ENCODE measurements at regions not wholly inside any gene's neighbourhood (a gene's known extent, or its start where the extent isn't known, plus 50 kb on each side); places are given as distances from the start of the nearest gene placed in this dataset.

DNA sequence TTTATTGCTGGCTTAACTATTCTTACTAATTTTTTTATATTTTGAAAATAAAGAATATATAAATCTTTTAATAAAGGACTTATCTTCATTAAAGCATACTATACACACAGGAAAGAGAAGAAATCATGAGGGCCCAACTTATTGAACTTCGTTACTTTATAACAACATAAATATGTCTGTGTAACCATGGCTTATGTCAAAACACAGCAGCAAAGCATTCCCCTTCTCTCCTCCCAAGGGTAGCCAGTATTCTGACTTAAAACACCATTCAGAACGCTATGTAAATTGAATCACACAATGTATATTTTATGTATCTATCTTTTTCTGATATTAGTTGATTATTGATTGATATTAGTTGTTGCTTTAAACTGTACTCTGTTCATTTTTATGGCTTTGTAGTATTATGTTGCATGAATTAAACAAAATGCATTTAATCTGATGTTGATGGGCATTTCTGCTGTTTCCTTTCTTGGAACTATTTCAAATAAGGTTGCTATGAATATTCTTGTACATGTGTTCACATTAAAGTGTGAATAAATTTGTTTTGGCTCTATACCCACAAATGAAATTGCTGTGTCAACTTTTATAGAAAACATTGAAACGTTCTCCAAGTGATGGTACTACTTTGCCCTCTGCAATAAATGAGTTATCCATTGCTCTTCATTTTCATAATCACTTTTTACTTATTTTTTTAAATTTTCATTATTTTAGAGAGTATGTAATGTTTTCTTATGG, 188.7 kb downstream of the RND3 start:
- no peaks in the 10 kb centered on the region for H3K4me1 ChIP-seq (ENCODE audit: control insufficient read depth, insufficient read depth, low read length)
- DNase-seq, result no peak
- no peak overlapping the region for H3K27ac ChIP-seq (ENCODE audit: low read length)
- no peaks in the 10 kb centered on the region for H3K36me3 ChIP-seq (ENCODE audit: control insufficient read depth, insufficient read depth, low read length)
- Mint-ChIP-seq H3K4me1 (no peaks in the 10 kb centered on the region), H3K4me3 (no peak overlapping the region), H3K36me3 (no peaks in the 10 kb centered on the region), H3K27ac (no peak overlapping the region), H3K9me3 (peaks cover 9 to 15% of the 10 kb centered on the region in 2 donors), H3K27me3 (ENCODE audit: low read depth in 2 of 2) (no peaks in the 10 kb centered on the region)
- H3K4me3 ChIP-seq (ENCODE audit: low read length), result no peak overlapping the region
- ATAC-seq, result no peak
- no peaks in the 10 kb centered on the region for H3K27me3 ChIP-seq (ENCODE audit: control insufficient read depth, insufficient read depth, low read length)
- TF ChIP-seq, protein P1, sequence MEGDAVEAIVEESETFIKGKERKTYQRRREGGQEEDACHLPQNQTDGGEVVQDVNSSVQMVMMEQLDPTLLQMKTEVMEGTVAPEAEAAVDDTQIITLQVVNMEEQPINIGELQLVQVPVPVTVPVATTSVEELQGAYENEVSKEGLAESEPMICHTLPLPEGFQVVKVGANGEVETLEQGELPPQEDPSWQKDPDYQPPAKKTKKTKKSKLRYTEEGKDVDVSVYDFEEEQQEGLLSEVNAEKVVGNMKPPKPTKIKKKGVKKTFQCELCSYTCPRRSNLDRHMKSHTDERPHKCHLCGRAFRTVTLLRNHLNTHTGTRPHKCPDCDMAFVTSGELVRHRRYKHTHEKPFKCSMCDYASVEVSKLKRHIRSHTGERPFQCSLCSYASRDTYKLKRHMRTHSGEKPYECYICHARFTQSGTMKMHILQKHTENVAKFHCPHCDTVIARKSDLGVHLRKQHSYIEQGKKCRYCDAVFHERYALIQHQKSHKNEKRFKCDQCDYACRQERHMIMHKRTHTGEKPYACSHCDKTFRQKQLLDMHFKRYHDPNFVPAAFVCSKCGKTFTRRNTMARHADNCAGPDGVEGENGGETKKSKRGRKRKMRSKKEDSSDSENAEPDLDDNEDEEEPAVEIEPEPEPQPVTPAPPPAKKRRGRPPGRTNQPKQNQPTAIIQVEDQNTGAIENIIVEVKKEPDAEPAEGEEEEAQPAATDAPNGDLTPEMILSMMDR (IDR thresholded peaks at IDR 0.05), result no peak
- no peaks in the 10 kb centered on the region for H3K9me3 ChIP-seq (ENCODE audit: control insufficient read depth, insufficient read depth, low read length)
- intact Hi-C loops (cut with micrococcal nuclease), result no loop called here
- WGBS (ENCODE audit: insufficient coverage), result 55% methylated on average over 1 of the region's 3 CpGs

GRCh38 chr2:150296770-150297546, 190.5 kb downstream of the RND3 start:
- intact Hi-C loops (cut with micrococcal nuclease), result no loop called here
- ATAC-seq (no peak), DNase-seq (no peak)
- TF ChIP-seq, protein P1 (IDR thresholded peaks at IDR 0.05), result no peak
- H3K36me3 ChIP-seq (ENCODE audit: control insufficient read depth, insufficient read depth, low read length), result no peaks in the 10 kb centered on the region
- H3K27me3 ChIP-seq (ENCODE audit: control insufficient read depth, insufficient read depth, low read length), result no peaks in the 10 kb centered on the region
- Mint-ChIP-seq H3K27ac (no peak overlapping the region), H3K27me3 (ENCODE audit: low read depth in 2 of 2) (no peaks in the 10 kb centered on the region), H3K36me3 (no peaks in the 10 kb centered on the region), H3K4me3 (no peak overlapping the region), H3K9me3 (peaks cover 9 to 13% of the 10 kb centered on the region in 2 donors), H3K4me1 (no peaks in the 10 kb centered on the region)
- no peaks in the 10 kb centered on the region for H3K9me3 ChIP-seq (ENCODE audit: control insufficient read depth, insufficient read depth, low read length)
- H3K4me1 ChIP-seq (ENCODE audit: control insufficient read depth, insufficient read depth, low read length), result no peaks in the 10 kb centered on the region
- H3K27ac ChIP-seq (ENCODE audit: low read length), result no peak overlapping the region
- no peak overlapping the region for H3K4me3 ChIP-seq (ENCODE audit: low read length)

GRCh38 chr2:150295544-150295943, 191.9 kb downstream of the RND3 start:
- H3K36me3 Mint-ChIP-seq, result no peaks in the 10 kb centered on the region
- TF ChIP-seq, protein P1 (IDR thresholded peaks at IDR 0.05), result no peak
- no peak overlapping the region for H3K27ac Mint-ChIP-seq
- no peaks in the 10 kb centered on the region for H3K4me1 ChIP-seq (ENCODE audit: control insufficient read depth, insufficient read depth, low read length)
- DNase-seq (no peak), ATAC-seq (no peak)
- no peaks in the 10 kb centered on the region for H3K36me3 ChIP-seq (ENCODE audit: control insufficient read depth, insufficient read depth, low read length)
- 94% methylated on average over 2 of the region's 2 CpGs for WGBS (ENCODE audit: insufficient coverage)
- peaks cover 7 to 11% of the 10 kb centered on the region in 2 donors for H3K9me3 Mint-ChIP-seq
- H3K4me3 Mint-ChIP-seq, result no peak overlapping the region
- H3K9me3 ChIP-seq (ENCODE audit: control insufficient read depth, insufficient read depth, low read length), result no peaks in the 10 kb centered on the region
- H3K27ac ChIP-seq (ENCODE audit: low read length), result no peak overlapping the region
- H3K27me3 Mint-ChIP-seq (ENCODE audit: low read depth in 2 of 2), result no peaks in the 10 kb centered on the region
- H3K4me3 ChIP-seq (ENCODE audit: low read length), result no peak overlapping the region
- no peaks in the 10 kb centered on the region for H3K27me3 ChIP-seq (ENCODE audit: control insufficient read depth, insufficient read depth, low read length)
- intact Hi-C loops (cut with micrococcal nuclease), result no loop called here
- no peaks in the 10 kb centered on the region for H3K4me1 Mint-ChIP-seq
